HG02759 (cell line): ENCODE measurements at regions not wholly inside any gene's neighbourhood (a gene's known extent, or its start where the extent isn't known, plus 50 kb on each side); places are given as distances from the start of the nearest gene placed in this dataset.

Source experiments
- ATAC-seq: cut with Tn5 transposase; IDR thresholded peaks from one replicate; pipeline ENCODE4 v1.9.1; 2021; ENCODE audit warnings: mild to moderate bottlenecking, moderate library complexity; ENCODE audit not compliant: unreplicated experiment

- no peak for ATAC-seq
Observed at GRCh38 chr7:130989101-130989795, 255.2 kb upstream of the KLF14 start.

- ATAC-seq = no peak
Observed at GRCh38 chr7:130990178-130990832, 256.3 kb upstream of the KLF14 start.

GRCh38 chr7:130993671-130994365 lies 259.8 kb upstream of the KLF14 start:
- ATAC-seq = peak; percentile 69

GRCh38 chr7:130994378-130995115 lies 260.5 kb upstream of the KLF14 start:
- ATAC-seq = peak; percentile 24

GRCh38 chr7:130995252-130996081 lies 261.5 kb upstream of the KLF14 start:
- ATAC-seq = no peak

GRCh38 chr7:130996205-130996832 lies 262.3 kb upstream of the KLF14 start:
- ATAC-seq = no peak

GRCh38 chr7:130996833-130997231 lies 262.8 kb upstream of the KLF14 start:
- no peak for ATAC-seq

- ATAC-seq = no peak
Observed at GRCh38 chr7:130998993-130999602, 265.1 kb upstream of the KLF14 start.

- no peak for ATAC-seq
Observed at GRCh38 chr7:130999926-131000325, 265.9 kb upstream of the KLF14 start.

GRCh38 chr7:131000389-131000788 lies 266.4 kb upstream of the KLF14 start:
- no peak for ATAC-seq

GRCh38 chr7:131000873-131001272 lies 266.9 kb upstream of the KLF14 start:
- no peak for ATAC-seq

- no peak for ATAC-seq
Observed at GRCh38 chr7:131002600-131002999, 268.6 kb upstream of the KLF14 start.

GRCh38 chr7:131003634-131004033 lies 269.6 kb upstream of the KLF14 start:
- ATAC-seq = no peak

GRCh38 chr7:131004371-131004770 lies 270.4 kb upstream of the KLF14 start:
- ATAC-seq = no peak

- ATAC-seq = peak; percentile 44
Observed at GRCh38 chr7:131007439-131008330, 273.7 kb upstream of the KLF14 start.

GRCh38 chr7:131008840-131009711 lies 275.1 kb upstream of the KLF14 start:
- ATAC-seq = no peak

- ATAC-seq = no peak
Observed at GRCh38 chr7:131010029-131010716, 276.2 kb upstream of the KLF14 start.
